Heart left ventricle (tissue), 13 donors: ENCODE measurements at regions not wholly inside any gene's neighbourhood (a gene's known extent, or its start where the extent isn't known, plus 50 kb on each side); places are given as distances from the start of the nearest gene placed in this dataset.

Experiments used
- POLR2A ChIP-seq, 2 donors: fragments of 450-650 bp; IDR thresholded peaks; one replicate each; pipeline ENCODE4 v1.6.1; 2017; ENCODE audit warnings: antibody characterized with exemption in 2 of 2, mild to moderate bottlenecking in 2 of 2, moderate library complexity in 2 of 2
- TF ChIP-seq, protein P1 (sequence below), 12 donors: fragments of 200-600 bp; sonication (generic) in 4 of 12; IDR thresholded peaks; one replicate each; pipeline versions ENCODE4 v1.5.0 to v1.8.0; 2018 to 2022; ENCODE audit warnings: antibody characterized with exemption in 12 of 12, mild to moderate bottlenecking in 5 of 12
- donor health status: ischemic (EF 13 %, LVEDD 7.1; RV severe dilation, severe dysfunction).
- donor health status: DM: no; HTN: yes; CAD: no.
- donor health status: DM: no; HTN: no; CAD: no.
- donor health status: ischemic (EF 25% LVEDD 6.9; RV normal size, moderate dysfunction).
- donor health status: ischemic (EF 25% LVEDD 5.7; RV mildly dilated, moderate dysfunction).
- donor health status: ischemic (EF 35%, LVEDD 5.7; RV mildly dilated, moderate dysfunction).
- donor health status: nonischemic (EF 11% LVEDD 7.7; RV severe dilation, severe dysfunction).
- donor health status: DM: yes; HTN: yes; CAD: no.
- donor health status: PGD.
- donor health status: ischemic (EF 29% LVEDD 5.4; RV normal size, mild dysfunction).
- donor health status: nonischemic (EF 23%, LVEDD 6.1; RV moderate dilation, normal function).

DNA sequence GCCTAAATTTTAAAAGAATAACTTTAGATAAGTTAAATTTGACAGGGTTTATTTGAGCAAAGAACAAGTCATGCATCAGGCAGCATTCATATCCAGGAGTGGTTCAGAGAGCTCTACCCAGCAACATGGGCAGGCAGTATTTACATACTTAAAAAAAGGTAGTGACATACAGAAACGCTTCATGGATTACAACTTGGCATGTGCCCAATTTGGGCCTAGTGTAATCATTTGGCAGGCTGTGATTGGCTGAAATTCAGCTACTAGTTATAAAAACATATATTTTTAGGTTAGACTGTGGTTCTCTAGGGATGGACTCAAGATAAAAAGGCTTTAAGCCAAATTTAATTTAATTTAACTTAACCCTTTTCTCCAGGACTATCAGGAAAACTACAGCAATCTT is 374.0 kb upstream of the ADAMTS16 start:
- TF ChIP-seq POLR2A (IDR thresholded peaks at IDR 0.05) = no peak
- TF ChIP-seq, protein P1, sequence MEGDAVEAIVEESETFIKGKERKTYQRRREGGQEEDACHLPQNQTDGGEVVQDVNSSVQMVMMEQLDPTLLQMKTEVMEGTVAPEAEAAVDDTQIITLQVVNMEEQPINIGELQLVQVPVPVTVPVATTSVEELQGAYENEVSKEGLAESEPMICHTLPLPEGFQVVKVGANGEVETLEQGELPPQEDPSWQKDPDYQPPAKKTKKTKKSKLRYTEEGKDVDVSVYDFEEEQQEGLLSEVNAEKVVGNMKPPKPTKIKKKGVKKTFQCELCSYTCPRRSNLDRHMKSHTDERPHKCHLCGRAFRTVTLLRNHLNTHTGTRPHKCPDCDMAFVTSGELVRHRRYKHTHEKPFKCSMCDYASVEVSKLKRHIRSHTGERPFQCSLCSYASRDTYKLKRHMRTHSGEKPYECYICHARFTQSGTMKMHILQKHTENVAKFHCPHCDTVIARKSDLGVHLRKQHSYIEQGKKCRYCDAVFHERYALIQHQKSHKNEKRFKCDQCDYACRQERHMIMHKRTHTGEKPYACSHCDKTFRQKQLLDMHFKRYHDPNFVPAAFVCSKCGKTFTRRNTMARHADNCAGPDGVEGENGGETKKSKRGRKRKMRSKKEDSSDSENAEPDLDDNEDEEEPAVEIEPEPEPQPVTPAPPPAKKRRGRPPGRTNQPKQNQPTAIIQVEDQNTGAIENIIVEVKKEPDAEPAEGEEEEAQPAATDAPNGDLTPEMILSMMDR (IDR thresholded peaks at IDR 0.05) = no peak
